HG03354 (cell line): ENCODE measurements at regions not wholly inside any gene's neighbourhood (a gene's known extent, or its start where the extent isn't known, plus 50 kb on each side); places are given as distances from the start of the nearest gene placed in this dataset.
"Not testable (repeated sequence)": the region's sequence is repeated elsewhere in the genome, so short reads cannot be mapped to it uniquely, and the experiment has no call there.

Experiments
- ATAC-seq: cut with Tn5 transposase; IDR thresholded peaks from one replicate; pipeline ENCODE4 v1.9.1; 2021; ENCODE audit warnings: mild to moderate bottlenecking; ENCODE audit not compliant: unreplicated experiment, poor library complexity, severe bottlenecking

- no peak for ATAC-seq
These were observed 483.9 kb downstream of the PTH2R start for GRCh38 chr2:208890486-208890885.

- ATAC-seq = no peak
These were observed 485.6 kb downstream of the PTH2R start for GRCh38 chr2:208892203-208892602.

- ATAC-seq = no peak
These were observed 499.7 kb downstream of the PTH2R start for GRCh38 chr2:208906330-208906729.

GRCh38 chr2:208915401-208915800 is 508.4 kb upstream of the MAP2 start:
- no peak for ATAC-seq

GRCh38 chr2:208916881-208917280 is 507.0 kb upstream of the MAP2 start:
- ATAC-seq = no peak

GRCh38 chr2:208921358-208921757 is 502.5 kb upstream of the MAP2 start:
- not testable (repeated sequence) for ATAC-seq

GRCh38 chr2:208927867-208928266 is 496.0 kb upstream of the MAP2 start:
- no peak for ATAC-seq

- ATAC-seq = no peak
These were observed 494.5 kb upstream of the MAP2 start for GRCh38 chr2:208929139-208929864.

GRCh38 chr2:208929894-208930427 is 493.9 kb upstream of the MAP2 start:
- no peak for ATAC-seq

- ATAC-seq = no peak
These were observed 488.3 kb upstream of the MAP2 start for GRCh38 chr2:208935531-208935930.

GRCh38 chr2:208937521-208937920 is 486.3 kb upstream of the MAP2 start:
- ATAC-seq = no peak

- no peak for ATAC-seq
These were observed 484.0 kb upstream of the MAP2 start for GRCh38 chr2:208939852-208940251.

GRCh38 chr2:208945719-208946256 is 478.1 kb upstream of the MAP2 start:
- no peak for ATAC-seq

- no peak for ATAC-seq
These were observed 475.8 kb upstream of the MAP2 start for GRCh38 chr2:208948073-208948472.

GRCh38 chr2:208970070-208970469 is 453.8 kb upstream of the MAP2 start:
- no peak for ATAC-seq

GRCh38 chr2:208977582-208977981 is 446.3 kb upstream of the MAP2 start:
- no peak for ATAC-seq

GRCh38 chr2:208978946-208979345 is 444.9 kb upstream of the MAP2 start:
- ATAC-seq = no peak

- no peak for ATAC-seq
These were observed 443.5 kb upstream of the MAP2 start for GRCh38 chr2:208980321-208980720.

- ATAC-seq = no peak
These were observed 441.0 kb upstream of the MAP2 start for GRCh38 chr2:208982831-208983230.

- ATAC-seq = no peak
These were observed 440.4 kb upstream of the MAP2 start for GRCh38 chr2:208983486-208983885.

- ATAC-seq = no peak
These were observed 439.3 kb upstream of the MAP2 start for GRCh38 chr2:208984376-208985090.
